Bone marrow (tissue), 2 donors: ENCODE measurements at regions not wholly inside any gene's neighbourhood (a gene's known extent, or its start where the extent isn't known, plus 50 kb on each side); places are given as distances from the start of the nearest gene placed in this dataset.
"Not testable (repeated sequence)": the region's sequence is repeated elsewhere in the genome, so short reads cannot be mapped to it uniquely, and the experiment has no call there.

Source experiments
- DNase-seq, 2 donors: peaks; one replicate each; lab custom pipeline; 2025; lab: John Stamatoyannopoulos, UW

GRCh38 chr1:213417225-213417820 lies 366.3 kb downstream of the RPS6KC1 start:
- DNase-seq, result no peak

GRCh38 chr1:213417846-213418245 lies 366.8 kb downstream of the RPS6KC1 start:
- DNase-seq, result no peak

GRCh38 chr1:213418268-213419071 lies 367.4 kb downstream of the RPS6KC1 start:
- no peak for DNase-seq

GRCh38 chr1:213419401-213420030 lies 368.5 kb downstream of the RPS6KC1 start:
- DNase-seq, result no peak

- DNase-seq, result not testable (repeated sequence)
Measured at GRCh38 chr1:213421178-213421577, 370.1 kb downstream of the RPS6KC1 start.

- no peak for DNase-seq
Measured at GRCh38 chr1:213423041-213423440, 372.0 kb downstream of the RPS6KC1 start.

- DNase-seq, result no peak
Measured at GRCh38 chr1:213423605-213424004, 372.6 kb downstream of the RPS6KC1 start.

GRCh38 chr1:213425376-213426030 lies 374.5 kb downstream of the RPS6KC1 start:
- no peak for DNase-seq

GRCh38 chr1:213429642-213430041 lies 378.6 kb downstream of the RPS6KC1 start:
- no peak for DNase-seq

GRCh38 chr1:213435715-213436114 lies 384.7 kb downstream of the RPS6KC1 start:
- DNase-seq, result no peak

GRCh38 chr1:213438339-213438738 lies 387.3 kb downstream of the RPS6KC1 start:
- no peak for DNase-seq

GRCh38 chr1:213439703-213440102 lies 388.7 kb downstream of the RPS6KC1 start:
- DNase-seq, result no peak

GRCh38 chr1:213440766-213441165 lies 389.7 kb downstream of the RPS6KC1 start:
- DNase-seq, result no peak

- no peak for DNase-seq
Measured at GRCh38 chr1:213443415-213443814, 392.4 kb downstream of the RPS6KC1 start.

- DNase-seq, result no peak
Measured at GRCh38 chr1:213444224-213444623, 393.2 kb downstream of the RPS6KC1 start.

- no peak for DNase-seq
Measured at GRCh38 chr1:213446496-213446895, 395.5 kb downstream of the RPS6KC1 start.

- no peak for DNase-seq
Measured at GRCh38 chr1:213448360-213448759, 397.3 kb downstream of the RPS6KC1 start.

GRCh38 chr1:213448776-213449175 lies 397.7 kb downstream of the RPS6KC1 start:
- no peak for DNase-seq

GRCh38 chr1:213452501-213452900 lies 401.5 kb downstream of the RPS6KC1 start:
- no peak for DNase-seq

GRCh38 chr1:213457186-213457585 lies 406.1 kb downstream of the RPS6KC1 start:
- no peak for DNase-seq

GRCh38 chr1:213457733-213458132 lies 406.7 kb downstream of the RPS6KC1 start:
- DNase-seq, result no peak

GRCh38 chr1:213462374-213462773 lies 411.3 kb downstream of the RPS6KC1 start:
- not testable (repeated sequence) for DNase-seq
